ENCODE measurements at regions not wholly inside any gene's neighbourhood (a gene's known extent, or its start where the extent isn't known, plus 50 kb on each side); places are given as distances from the start of the nearest gene placed in this dataset.

DNA sequence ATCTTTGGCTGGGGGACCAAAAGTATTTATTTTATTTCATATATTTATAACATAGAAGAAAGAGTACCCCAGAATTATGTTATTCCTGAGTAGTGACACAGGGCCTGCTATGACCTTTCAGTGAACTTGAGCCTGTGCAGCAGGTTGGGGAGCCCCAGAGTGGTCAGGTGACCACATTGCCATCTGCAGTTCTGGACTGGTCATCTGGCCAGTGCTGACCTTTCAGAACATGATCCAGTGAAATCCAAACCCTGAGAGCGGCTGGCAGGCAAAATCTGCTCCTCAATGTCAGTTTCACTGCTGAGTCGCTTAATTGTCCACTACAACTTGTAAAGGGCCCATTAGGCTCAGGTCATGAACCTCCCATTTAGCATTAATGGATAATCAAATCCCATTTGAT, 336.7 kb upstream of the KCNH7 start:
- TF ChIP-seq, protein P1, sequence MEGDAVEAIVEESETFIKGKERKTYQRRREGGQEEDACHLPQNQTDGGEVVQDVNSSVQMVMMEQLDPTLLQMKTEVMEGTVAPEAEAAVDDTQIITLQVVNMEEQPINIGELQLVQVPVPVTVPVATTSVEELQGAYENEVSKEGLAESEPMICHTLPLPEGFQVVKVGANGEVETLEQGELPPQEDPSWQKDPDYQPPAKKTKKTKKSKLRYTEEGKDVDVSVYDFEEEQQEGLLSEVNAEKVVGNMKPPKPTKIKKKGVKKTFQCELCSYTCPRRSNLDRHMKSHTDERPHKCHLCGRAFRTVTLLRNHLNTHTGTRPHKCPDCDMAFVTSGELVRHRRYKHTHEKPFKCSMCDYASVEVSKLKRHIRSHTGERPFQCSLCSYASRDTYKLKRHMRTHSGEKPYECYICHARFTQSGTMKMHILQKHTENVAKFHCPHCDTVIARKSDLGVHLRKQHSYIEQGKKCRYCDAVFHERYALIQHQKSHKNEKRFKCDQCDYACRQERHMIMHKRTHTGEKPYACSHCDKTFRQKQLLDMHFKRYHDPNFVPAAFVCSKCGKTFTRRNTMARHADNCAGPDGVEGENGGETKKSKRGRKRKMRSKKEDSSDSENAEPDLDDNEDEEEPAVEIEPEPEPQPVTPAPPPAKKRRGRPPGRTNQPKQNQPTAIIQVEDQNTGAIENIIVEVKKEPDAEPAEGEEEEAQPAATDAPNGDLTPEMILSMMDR (IDR thresholded peaks at IDR 0.05; ENCODE audit: low read length, missing control alignments): no peak
- no peak for DNase-seq (ENCODE audit: low read depth)
- no peak overlapping the region for H3K4me3 ChIP-seq (replicated peaks; ENCODE audit: low read depth, low read length)

DNA sequence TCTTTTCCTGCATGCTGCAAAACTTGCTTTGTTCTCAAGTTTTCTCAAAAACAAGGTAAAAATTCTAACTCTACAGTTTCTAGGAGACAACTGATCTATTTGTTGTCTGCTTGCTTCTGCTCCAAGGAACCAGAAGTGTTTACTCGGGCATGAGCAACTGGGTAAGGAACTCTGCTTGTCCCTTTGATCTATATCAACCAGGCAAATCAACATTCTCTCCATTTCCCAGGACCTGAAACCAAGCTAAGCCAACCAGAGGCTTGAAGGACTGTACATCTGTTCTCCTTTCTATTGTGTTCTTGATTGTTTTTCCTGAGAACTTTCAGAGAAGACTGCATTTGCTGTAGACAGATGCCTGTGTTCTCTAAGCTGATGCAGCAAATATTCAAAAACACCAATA, 335.0 kb upstream of the KCNH7 start:
- no peak overlapping the region for H3K4me3 ChIP-seq (replicated peaks; ENCODE audit: low read depth, low read length)

DNA sequence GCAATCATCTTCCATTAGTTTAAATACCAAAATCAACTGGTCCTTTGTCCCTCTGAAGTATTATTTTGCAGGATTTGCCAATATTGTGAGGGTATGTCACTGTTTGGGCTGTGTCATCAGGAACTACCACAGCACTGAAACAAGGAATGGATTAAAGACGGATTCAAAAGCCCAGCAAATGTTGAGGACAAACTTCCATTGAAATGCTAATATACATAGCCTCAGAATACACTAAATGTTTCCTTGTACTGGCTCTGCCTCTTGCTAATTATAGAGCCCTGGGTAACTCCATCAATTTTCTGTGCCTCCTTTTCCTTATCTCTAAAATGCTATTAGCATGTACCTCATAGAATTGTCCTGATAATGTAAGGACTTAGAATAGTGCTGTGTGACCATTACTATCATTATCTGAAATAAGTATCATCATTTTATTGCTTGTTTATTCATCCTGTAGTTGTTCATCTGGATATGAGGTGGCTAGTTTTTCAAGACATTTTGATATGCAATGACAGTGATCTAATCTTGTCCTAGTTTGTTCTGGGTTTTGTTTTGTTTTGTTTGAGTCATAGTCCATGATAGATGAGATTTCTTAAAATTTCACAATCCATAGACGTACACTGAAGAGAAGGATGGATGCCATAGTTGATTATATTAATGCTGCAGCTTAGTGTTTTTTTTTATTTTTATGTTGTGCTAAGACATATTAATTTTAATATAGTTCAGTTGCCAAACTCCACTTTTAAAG, 333.4 kb upstream of the KCNH7 start:
- TF ChIP-seq, protein P1 (IDR thresholded peaks at IDR 0.05; ENCODE audit: low read length, missing control alignments): no peak
- no peak overlapping the region for H3K4me3 ChIP-seq (replicated peaks; ENCODE audit: low read depth, low read length)
- peak; percentile 34 for DNase-seq (ENCODE audit: low read depth)

More for the DNA sequence above, 335.0 kb upstream of the KCNH7 start:
- DNase-seq (ENCODE audit: low read depth): no peak
- TF ChIP-seq, protein P1 (IDR thresholded peaks at IDR 0.05; ENCODE audit: low read length, missing control alignments): no peak

DNA sequence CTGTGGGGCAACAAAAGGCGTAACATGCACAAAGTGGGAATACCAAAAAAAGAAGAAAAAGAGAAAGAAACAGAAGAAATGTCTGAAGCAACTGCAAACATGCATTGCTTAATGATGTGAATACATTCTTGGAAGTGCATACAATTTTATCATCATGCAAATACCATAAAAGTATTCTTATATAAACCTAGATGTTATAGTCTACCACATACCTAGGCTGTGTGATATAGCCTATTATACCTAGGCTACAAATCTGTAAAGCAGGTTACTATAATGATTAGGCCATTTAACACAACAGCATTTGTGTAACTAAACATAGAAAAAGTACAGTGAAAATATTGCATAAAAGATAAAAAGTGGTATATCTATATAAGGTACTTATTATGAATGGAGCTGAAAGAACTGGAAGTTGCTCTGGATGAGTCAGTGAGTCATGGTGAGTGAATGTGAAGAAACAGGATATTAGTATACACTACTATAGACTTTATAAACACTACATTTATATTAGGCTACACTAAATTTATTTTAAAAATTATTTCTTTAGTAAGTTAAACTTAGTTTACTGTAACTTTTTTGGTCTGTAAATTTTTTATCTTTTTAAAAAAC, 319.4 kb upstream of the KCNH7 start:
- TF ChIP-seq, protein P1 (IDR thresholded peaks at IDR 0.05; ENCODE audit: low read length, missing control alignments): no peak
- DNase-seq (ENCODE audit: low read depth): peak; percentile 77

DNA sequence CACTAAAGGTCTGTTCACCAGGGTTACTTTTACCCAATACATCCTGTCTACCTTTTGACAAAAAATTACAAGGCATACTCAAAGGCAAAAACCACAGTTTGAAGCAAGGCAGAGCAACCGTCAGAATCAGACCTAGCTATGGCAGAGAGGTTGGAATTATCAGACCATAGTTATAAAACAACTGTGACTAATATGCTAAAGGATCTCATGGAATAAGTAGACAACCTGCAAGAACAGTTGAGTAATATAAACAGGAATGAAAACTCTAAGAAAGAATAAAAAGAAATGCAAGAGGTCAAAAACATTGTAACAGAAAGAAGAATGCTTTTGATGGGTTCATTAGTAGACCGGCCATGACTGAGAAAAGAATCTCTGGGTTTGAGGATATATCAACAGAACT, 318.8 kb upstream of the KCNH7 start:
- DNase-seq (ENCODE audit: low read depth): peak; percentile 33

More for the DNA sequence above, 319.4 kb upstream of the KCNH7 start:
- H3K4me3 ChIP-seq (replicated peaks; ENCODE audit: low read depth, low read length): no peak overlapping the region

DNA sequence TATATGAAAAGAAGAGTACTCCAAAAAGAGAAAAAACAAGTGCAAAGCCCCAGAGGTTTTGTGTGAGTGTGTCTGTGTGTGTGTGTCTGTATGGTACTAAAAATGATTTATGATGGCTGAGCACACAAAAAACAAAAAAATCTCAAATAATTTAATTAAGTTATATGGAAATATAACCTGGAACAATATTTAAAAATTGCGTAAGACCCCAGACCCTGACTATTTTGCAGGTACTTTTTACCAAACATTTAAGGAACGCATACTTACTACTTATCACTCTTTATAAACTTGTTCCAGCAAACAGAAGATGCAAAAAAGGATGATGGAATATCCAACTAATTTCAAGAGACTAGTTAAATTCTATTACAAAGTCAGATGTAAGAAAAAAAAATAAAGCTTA, 317.4 kb upstream of the KCNH7 start:
- DNase-seq (ENCODE audit: low read depth): no peak

More for the DNA sequence above, 318.8 kb upstream of the KCNH7 start:
- TF ChIP-seq, protein P1 (IDR thresholded peaks at IDR 0.05; ENCODE audit: low read length, missing control alignments): no peak
- H3K4me3 ChIP-seq (replicated peaks; ENCODE audit: low read depth, low read length): no peak overlapping the region

More for the DNA sequence above, 317.4 kb upstream of the KCNH7 start:
- no peak overlapping the region for H3K4me3 ChIP-seq (replicated peaks; ENCODE audit: low read depth, low read length)
- TF ChIP-seq, protein P1 (IDR thresholded peaks at IDR 0.05; ENCODE audit: low read length, missing control alignments): no peak
